ENCODE measurements at regions not wholly inside any gene's neighbourhood (a gene's known extent, or its start where the extent isn't known, plus 50 kb on each side); places are given as distances from the start of the nearest gene placed in this dataset.

GRCh38 chr1:169003864-169004516 is 102.5 kb upstream of the ATP1B1 start:
- TF ChIP-seq, protein P1, sequence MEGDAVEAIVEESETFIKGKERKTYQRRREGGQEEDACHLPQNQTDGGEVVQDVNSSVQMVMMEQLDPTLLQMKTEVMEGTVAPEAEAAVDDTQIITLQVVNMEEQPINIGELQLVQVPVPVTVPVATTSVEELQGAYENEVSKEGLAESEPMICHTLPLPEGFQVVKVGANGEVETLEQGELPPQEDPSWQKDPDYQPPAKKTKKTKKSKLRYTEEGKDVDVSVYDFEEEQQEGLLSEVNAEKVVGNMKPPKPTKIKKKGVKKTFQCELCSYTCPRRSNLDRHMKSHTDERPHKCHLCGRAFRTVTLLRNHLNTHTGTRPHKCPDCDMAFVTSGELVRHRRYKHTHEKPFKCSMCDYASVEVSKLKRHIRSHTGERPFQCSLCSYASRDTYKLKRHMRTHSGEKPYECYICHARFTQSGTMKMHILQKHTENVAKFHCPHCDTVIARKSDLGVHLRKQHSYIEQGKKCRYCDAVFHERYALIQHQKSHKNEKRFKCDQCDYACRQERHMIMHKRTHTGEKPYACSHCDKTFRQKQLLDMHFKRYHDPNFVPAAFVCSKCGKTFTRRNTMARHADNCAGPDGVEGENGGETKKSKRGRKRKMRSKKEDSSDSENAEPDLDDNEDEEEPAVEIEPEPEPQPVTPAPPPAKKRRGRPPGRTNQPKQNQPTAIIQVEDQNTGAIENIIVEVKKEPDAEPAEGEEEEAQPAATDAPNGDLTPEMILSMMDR (IDR thresholded peaks at IDR 0.05), result no peak
- H3K27ac Mint-ChIP-seq (ENCODE audit: unreplicated experiment), result peak overlapping the region; percentile 89
- H3K36me3 Mint-ChIP-seq (ENCODE audit: low read depth), result no peaks in the 10 kb centered on the region
- no peaks in the 10 kb centered on the region for H3K27me3 Mint-ChIP-seq (ENCODE audit: low read depth)
- H3K4me1 Mint-ChIP-seq (ENCODE audit: low read depth), result peaks cover 42% of the 10 kb centered on the region
- H3K9me3 Mint-ChIP-seq (ENCODE audit: low read depth), result no peaks in the 10 kb centered on the region
- no peak overlapping the region for H3K4me3 Mint-ChIP-seq (ENCODE audit: unreplicated experiment)
- DNase-seq (ENCODE audit: low spot score), result no peak

DNA sequence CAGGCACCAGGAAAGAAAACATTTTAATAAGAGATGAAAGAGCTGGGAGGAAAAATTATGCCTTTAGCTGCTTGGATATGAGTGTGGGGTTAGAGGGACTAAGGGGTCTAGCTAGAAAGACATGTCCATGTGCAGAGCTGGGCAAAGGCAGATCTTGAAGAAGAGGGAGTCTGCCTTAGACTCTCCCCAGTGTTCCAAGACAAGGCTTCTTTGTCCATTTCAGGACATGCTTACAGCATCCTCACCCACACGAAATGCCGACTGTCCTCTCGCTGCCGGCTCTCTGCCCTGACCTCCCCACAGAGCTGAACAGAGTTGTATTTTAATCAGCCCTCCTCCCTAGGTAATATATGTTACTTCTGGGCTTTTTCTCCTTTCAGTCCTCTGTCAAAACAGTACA is 100.7 kb upstream of the ATP1B1 start:
- Mint-ChIP-seq H3K4me3 (ENCODE audit: unreplicated experiment) (no peak overlapping the region), H3K4me1 (ENCODE audit: low read depth) (peaks cover 32% of the 10 kb centered on the region), H3K27ac (ENCODE audit: unreplicated experiment) (no peak overlapping the region), H3K27me3 (ENCODE audit: low read depth) (no peaks in the 10 kb centered on the region), H3K9me3 (ENCODE audit: low read depth) (no peaks in the 10 kb centered on the region), H3K36me3 (ENCODE audit: low read depth) (no peaks in the 10 kb centered on the region)
- DNase-seq (ENCODE audit: low spot score), result no peak
- TF ChIP-seq, protein P1 (IDR thresholded peaks at IDR 0.05), result no peak

- Mint-ChIP-seq H3K4me1 (ENCODE audit: low read depth) (peaks cover 15% of the 10 kb centered on the region), H3K27me3 (ENCODE audit: low read depth) (no peaks in the 10 kb centered on the region), H3K4me3 (ENCODE audit: unreplicated experiment) (no peak overlapping the region), H3K36me3 (ENCODE audit: low read depth) (no peaks in the 10 kb centered on the region), H3K9me3 (ENCODE audit: low read depth) (no peaks in the 10 kb centered on the region), H3K27ac (ENCODE audit: unreplicated experiment) (no peak overlapping the region)
- DNase-seq (ENCODE audit: low spot score), result no peak
- TF ChIP-seq, protein P1 (IDR thresholded peaks at IDR 0.05), result no peak
Measured at GRCh38 chr1:169009666-169010065, 96.8 kb upstream of the ATP1B1 start.

GRCh38 chr1:169012416-169012815 is 94.1 kb upstream of the ATP1B1 start:
- Mint-ChIP-seq H3K9me3 (ENCODE audit: low read depth) (no peaks in the 10 kb centered on the region), H3K4me1 (ENCODE audit: low read depth) (no peaks in the 10 kb centered on the region), H3K27ac (ENCODE audit: unreplicated experiment) (no peak overlapping the region), H3K36me3 (ENCODE audit: low read depth) (no peaks in the 10 kb centered on the region), H3K4me3 (ENCODE audit: unreplicated experiment) (no peak overlapping the region), H3K27me3 (ENCODE audit: low read depth) (no peaks in the 10 kb centered on the region)
- no peak for DNase-seq (ENCODE audit: low spot score)
- TF ChIP-seq, protein P1 (IDR thresholded peaks at IDR 0.05), result no peak

DNA sequence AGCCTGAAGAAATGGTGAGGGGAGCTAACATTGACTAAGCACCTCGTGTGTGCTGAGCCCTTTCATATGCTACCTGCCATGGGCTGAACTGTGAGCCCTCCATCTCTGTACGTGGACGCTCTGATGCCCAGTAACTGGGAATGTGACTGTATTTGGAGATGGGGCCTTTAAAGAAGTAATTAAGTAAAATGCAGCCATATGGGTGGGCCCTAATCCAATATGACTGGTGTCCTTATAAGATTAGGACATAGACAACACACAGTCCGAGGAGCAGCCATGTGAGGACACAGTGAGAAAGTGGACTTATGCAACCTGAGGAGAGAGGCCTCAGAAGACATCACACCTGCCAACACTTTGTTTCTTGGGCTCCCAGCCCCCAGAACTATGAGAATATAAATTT is 92.7 kb upstream of the ATP1B1 start:
- Mint-ChIP-seq H3K27ac (ENCODE audit: unreplicated experiment) (no peak overlapping the region), H3K4me3 (ENCODE audit: unreplicated experiment) (no peak overlapping the region), H3K9me3 (ENCODE audit: low read depth) (no peaks in the 10 kb centered on the region), H3K27me3 (ENCODE audit: low read depth) (peaks cover 3% of the 10 kb centered on the region), H3K4me1 (ENCODE audit: low read depth) (no peaks in the 10 kb centered on the region), H3K36me3 (ENCODE audit: low read depth) (no peaks in the 10 kb centered on the region)
- DNase-seq (ENCODE audit: low spot score), result no peak
- TF ChIP-seq, protein P1 (IDR thresholded peaks at IDR 0.05), result no peak
